Body of pancreas (tissue), 4 donors: ENCODE measurements at regions not wholly inside any gene's neighbourhood (a gene's known extent, or its start where the extent isn't known, plus 50 kb on each side); places are given as distances from the start of the nearest gene placed in this dataset.

Experiments
- CTCF ChIP-seq, 7 experiments: fragments of 450-650 bp in 4 of 7; fragments of 200-600 bp in 3 of 7; sonication (generic) in 3 of 7; IDR thresholded peaks; one replicate each; pipeline ENCODE4 v1.5.1; 2016 to 2019; ENCODE audit warnings: antibody characterized with exemption in 7 of 7
- POLR2A ChIP-seq, 3 donors: fragments of 450-650 bp; IDR thresholded peaks; one replicate each; pipeline ENCODE4 v1.6.1; 2016; ENCODE audit warnings: antibody characterized with exemption in 3 of 3, mild to moderate bottlenecking in 2 of 3

- TF ChIP-seq CTCF (IDR thresholded peaks at IDR 0.05) (no peak), POLR2A (IDR thresholded peaks at IDR 0.05) (no peak)
Observed at GRCh38 chr20:51281521-51281920, 258.6 kb upstream of the KCNG1 start.
